ENCODE measurements at regions not wholly inside any gene's neighbourhood (a gene's known extent, or its start where the extent isn't known, plus 50 kb on each side); places are given as distances from the start of the nearest gene placed in this dataset.
"Not testable (repeated sequence)": the region's sequence is repeated elsewhere in the genome, so short reads cannot be mapped to it uniquely, and the experiment has no call there.

DNA sequence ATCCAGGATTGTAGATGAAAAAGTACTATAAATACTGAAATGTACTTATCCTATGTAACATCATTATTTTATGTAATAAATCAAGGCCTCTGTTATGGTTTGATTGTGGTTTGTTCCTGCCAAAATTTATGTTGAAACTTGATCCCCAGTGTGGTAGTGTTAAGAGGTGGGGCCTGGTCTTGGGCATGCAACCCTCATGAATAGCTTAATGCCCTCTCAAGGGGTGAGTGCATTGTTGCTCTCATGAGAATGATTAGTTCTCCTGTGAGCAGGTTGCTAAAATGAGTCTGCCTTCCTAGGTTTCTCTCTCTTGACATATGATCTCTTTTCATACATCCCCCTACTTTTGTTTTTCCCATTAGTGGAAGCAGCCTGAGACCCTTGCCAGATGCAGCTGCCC is 915.4 kb downstream of the TSN start:
- no peak for DNase-seq

- DNase-seq = no peak
Observed at GRCh38 chr2:122680662-122681061, 925.2 kb downstream of the TSN start.

- DNase-seq = peak in 1 of 5 experiments; percentile 71
Observed at GRCh38 chr2:122681626-122682025, 926.2 kb downstream of the TSN start.

DNA sequence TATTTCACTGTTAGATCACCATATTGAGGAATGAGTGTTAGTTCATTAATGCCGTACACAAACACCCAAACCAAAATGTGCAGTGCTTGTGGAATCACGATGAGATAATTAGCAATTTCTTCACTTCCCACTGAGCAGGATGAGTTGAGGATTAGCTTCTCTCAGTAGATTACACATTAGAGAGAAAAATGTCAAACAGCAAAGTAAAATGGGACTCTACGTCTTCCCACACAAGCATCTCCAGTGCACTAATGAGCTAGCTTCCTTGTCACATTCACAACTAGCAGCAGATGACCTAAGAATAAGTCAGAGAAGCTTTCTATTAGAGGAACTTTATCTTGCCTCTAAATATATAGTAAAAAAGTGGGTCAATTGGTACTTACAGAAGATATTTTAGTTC is 926.9 kb downstream of the TSN start:
- DNase-seq = no peak

- DNase-seq = no peak
Observed at GRCh38 chr2:122683018-122683417, 927.6 kb downstream of the TSN start.

DNA sequence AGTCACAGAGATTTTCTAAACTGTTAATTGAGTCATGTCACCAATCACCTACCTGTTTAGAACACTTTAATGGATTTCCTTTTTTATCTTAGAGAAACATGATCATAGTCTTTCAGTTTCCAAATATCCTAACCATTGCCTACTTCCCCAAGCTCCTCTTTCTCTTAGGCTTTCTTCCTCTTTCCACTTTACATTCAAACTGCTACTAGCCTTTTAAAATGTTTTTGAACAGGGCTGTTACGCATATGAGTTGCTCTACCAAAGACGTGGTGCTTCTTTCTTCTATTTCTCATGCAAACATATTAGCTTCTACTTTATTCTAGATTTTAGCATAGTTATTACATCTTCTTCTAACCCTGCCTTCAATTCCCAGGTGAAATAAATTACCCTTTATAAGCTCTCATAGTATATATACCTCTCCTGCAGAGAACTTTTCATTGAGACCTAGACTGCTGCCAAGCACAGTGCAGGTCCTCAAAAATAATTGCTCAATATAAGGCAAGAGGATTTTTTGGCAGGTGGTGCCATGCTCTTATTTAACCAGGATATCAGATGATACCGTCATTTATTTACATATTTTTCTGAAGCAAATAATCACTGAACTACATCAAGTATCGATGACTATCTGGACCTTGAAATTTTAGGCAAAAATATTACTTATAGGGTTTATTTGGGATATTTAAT is 937.1 kb downstream of the TSN start:
- DNase-seq = no peak

DNA sequence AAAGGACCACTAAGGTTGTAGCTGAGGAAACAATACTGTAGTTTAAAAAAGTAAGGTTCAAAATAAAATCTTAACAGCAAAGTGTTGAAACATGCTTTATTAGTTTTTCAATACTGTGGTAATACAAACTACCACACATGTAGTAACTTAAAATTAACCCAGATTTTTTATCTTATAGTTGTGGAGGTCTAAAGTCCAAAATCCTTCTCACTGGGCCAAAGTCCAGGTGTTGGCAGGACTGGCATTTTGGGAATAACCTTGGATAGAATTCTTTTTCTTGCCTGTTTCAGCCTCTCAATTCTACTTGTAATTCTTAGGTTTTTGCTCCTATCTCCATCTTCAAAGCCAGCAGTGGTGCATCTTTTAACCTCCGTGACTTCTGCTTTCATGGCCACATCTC is 942.0 kb downstream of the TSN start:
- DNase-seq = no peak

GRCh38 chr2:122703676-122704075 is 948.2 kb downstream of the TSN start:
- DNase-seq = no peak

DNA sequence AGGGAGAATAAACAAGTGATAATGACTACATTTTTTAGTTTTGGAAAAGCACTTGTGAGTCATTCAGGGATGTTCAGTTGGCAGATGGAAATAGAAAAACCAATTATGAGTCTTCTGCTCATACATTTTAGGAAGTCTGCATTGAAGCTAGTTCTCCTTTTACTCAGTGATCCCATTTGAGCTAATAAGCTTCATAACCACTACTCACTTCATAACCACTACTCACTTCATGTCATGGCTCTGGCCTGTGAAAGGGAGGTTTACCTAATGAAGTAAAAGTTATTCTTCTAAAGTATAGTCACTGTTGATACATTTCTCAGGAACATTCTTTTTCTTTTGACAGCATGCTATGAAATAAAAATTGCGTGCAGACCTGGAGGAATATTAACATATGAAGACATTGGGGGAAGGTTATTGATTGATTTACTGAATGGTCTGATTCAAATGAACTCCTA is 948.7 kb downstream of the TSN start:
- DNase-seq = no peak

GRCh38 chr2:122705746-122706145 is 950.3 kb downstream of the TSN start:
- DNase-seq = no peak

DNA sequence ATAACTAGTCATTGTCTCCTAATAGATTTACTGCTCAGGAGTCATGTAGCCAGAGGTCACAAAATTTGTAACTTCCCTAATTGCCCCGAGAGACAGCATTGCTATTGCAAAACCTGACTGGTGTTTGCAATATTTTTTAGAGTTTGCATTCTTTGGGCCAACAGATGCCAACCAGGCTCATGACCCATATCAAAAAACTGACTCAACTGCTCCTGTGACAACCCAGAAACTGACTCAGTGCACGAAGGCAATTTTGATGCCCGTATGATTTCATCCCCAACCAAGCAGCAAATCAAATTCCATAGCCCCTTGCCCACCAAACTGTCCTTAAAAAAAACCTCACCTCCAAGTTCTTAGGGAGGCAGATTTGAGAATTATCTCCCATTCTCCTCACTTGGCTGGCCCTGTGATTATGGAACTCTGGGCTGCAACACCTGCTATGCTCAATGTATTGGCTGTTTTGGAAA is 951.3 kb downstream of the TSN start:
- no peak for DNase-seq

DNA sequence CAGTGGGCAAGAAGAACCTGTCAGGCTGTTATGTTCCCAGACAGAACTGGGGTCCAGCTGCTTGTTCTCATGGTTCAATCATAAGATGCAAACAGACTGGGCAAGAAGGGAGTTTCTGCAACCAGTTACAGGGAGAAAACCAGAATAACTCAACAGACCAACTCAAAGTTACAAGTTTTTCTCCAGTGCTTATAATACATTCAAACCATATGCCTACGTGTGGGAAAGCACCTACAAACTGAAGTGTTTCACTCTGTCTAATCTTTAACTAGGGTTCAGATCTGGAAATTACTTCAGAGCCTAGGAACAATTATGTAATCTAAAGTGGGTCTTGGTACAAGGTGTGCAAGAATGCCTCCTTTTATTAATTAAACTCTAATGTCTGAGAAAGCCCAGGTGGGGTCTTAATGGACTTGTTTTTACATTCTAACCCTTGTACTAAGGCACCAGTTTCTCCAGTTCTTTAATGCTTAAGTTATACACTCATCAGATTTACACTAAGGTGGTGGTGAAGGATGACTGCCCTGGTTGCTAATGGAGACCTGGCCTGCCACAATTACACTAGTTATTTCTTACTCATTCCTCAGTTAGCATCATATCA is 951.9 kb downstream of the TSN start:
- peak in 1 of 5 experiments; percentile 3 for DNase-seq

DNA sequence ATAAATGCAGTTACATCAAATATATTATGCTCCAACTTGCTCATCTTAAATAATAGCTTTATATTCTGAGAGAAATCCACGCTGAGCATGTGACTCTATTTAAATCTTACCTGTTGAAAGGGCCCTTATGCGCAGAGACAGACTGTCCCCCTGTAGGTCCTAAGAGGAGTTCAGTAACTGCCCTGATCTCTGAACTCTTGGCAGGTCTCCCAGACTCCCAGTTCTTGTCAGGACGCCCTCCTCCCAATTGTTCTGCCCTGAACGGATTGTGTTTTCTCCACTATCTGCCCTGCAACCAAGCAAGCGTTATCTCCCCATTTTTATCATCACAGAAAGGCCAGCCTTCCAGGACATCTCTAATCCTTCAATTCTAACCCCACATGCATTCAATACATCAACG is 954.6 kb downstream of the TSN start:
- no peak for DNase-seq

DNA sequence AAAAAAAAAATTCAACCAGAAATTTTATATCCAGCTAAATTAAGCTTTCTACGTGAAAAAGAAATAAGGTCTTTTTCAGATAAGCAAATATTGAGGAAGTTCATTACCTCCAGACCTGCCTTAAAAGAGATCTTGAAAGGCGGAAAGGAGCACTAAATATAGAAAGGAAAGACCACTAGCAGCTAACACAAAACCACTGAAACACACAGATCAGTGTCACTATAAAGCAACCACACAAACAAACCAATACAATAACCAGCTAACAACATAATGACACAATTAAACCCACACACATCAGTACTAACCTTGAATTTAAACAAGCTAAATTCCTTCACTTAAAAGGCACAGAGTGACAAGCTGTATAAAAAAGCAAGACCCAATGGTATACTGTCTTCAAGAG is 958.3 kb downstream of the TSN start:
- no peak for DNase-seq

DNA sequence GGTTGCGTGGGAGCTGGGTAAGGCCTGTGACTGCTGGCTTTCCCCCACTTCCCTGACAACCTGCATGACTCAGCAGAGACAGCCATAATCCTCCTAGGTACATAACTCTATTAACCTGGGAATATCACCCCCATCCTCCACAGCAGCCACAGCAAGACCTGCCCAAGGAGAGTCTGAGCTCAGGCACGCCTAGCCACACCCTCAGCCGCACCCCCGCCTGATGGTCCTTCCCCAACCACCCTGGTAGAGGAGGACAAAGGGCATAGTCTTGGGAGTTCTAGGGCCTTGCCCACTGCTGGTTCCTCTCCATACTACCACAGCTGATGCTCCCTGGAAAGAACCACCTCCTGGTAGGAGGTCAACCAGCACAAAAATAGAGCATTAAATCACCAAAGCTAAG is 965.4 kb downstream of the TSN start:
- DNase-seq = not testable (repeated sequence)

DNA sequence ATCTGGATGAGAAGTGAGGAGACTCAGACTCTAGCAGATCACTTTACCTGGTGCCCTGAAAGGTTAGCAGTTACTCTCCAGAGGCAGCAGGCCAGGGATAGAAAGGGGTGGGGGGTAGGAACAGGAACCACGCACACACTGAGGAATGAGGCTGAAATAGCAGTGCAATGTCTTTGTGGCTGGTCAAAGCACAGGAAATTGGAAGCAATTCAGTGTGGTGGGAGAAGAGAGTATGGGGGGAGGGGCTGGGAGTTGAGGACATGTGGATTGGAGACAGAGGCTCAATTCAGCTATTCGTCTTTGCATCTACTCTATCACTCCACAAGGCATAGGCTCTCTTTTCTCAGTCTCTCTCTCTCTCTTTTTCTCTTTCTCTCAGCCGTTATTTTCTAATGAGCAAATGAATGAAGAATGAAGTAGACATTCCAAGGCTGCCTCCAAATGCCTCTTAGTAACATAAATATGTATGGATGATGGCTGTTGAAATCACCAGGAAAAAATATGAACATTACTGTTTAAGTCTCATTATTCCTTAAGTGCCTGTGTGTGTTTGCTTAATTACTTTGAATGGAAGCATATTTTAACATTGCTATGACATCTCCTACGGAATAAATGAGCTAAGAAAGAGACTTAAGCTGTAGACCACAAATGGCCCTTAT is 979.4 kb downstream of the TSN start:
- DNase-seq = no peak

DNA sequence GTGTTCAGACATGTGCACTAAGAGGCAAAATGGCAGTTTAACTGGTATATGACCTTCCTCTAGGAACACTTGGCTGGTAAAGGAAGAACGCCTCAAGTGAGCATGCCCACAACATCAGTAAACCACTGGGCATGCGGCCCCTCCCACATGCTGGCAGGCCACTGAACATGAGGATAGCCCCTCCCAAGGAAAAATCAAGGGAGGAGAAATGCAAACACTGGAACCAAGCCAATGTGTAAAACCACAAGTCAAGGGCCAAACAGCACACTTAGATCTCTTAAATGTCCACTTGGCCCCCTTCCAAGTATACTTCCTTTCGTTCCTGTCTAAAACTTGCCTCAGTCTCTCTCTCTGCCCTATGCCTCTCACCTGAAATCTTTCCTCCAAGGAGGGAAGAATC is 980.8 kb downstream of the TSN start:
- no peak for DNase-seq

DNA sequence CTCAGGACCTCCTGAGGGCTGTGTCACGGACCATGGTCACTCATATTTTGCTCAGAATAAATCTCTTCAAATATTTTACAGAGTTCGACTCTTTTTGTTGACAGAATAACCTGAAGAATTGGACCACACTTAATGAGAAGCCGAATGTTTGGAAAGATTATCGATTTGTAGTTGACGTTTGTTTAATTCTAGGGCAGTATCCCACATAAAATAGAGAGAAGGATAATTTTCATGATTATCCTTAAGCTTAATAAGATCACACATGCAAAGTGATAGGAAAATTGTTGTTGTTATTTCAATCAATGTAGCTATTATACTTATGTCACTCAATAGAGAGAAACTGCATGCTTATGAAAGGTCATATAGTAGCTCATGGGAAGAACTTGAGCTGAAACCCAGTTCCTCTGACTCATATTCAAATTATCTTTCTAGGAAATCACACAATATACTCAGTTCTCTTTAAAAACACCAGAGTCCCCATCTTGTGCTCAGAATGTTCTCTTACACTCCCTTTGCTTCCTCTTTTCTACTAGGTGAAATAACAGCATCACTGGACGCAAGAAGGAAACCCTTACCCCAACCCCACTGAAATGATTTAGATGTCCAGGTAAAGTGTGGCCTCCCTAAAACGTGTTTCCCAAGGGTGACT is 982.1 kb downstream of the TSN start:
- DNase-seq = peak in 1 of 5 experiments; percentile 36

GRCh38 chr2:122739732-122740593 is 984.5 kb downstream of the TSN start:
- peak in 1 of 5 experiments; percentile 25 for DNase-seq

- DNase-seq = no peak
Observed at GRCh38 chr2:122740594-122740948, 985.1 kb downstream of the TSN start.

- DNase-seq = no peak
Observed at GRCh38 chr2:122741403-122741802, 986.0 kb downstream of the TSN start.

- no peak for DNase-seq
Observed at GRCh38 chr2:122743021-122743675, 987.7 kb downstream of the TSN start.

Data from T-helper 2 cell (primary cell).